NCI-H1417 treated with DMSO at 0.1 percent for 48 hours (cell line): ENCODE measurements at regions not wholly inside any gene's neighbourhood (a gene's known extent, or its start where the extent isn't known, plus 50 kb on each side); places are given as distances from the start of the nearest gene placed in this dataset.

Experiments used
- DNase-seq: peaks from one replicate; lab custom pipeline; 2025; lab: John Stamatoyannopoulos, UW

- no peak for DNase-seq
These were observed 171.0 kb downstream of the BRINP2 start for GRCh38 chr1:177341773-177342172.

- DNase-seq, result no peak
These were observed 169.9 kb downstream of the BRINP2 start for GRCh38 chr1:177340601-177341067.

- DNase-seq, result no peak
These were observed 167.6 kb downstream of the BRINP2 start for GRCh38 chr1:177338376-177338775.

- no peak for DNase-seq
These were observed 164.1 kb downstream of the BRINP2 start for GRCh38 chr1:177334903-177335302.

GRCh38 chr1:177333936-177334595, 163.3 kb downstream of the BRINP2 start:
- no peak for DNase-seq
